ENCODE measurements at regions not wholly inside any gene's neighbourhood (a gene's known extent, or its start where the extent isn't known, plus 50 kb on each side); places are given as distances from the start of the nearest gene placed in this dataset.
"Not testable (repeated sequence)": the region's sequence is repeated elsewhere in the genome, so short reads cannot be mapped to it uniquely, and the experiment has no call there.

DNA sequence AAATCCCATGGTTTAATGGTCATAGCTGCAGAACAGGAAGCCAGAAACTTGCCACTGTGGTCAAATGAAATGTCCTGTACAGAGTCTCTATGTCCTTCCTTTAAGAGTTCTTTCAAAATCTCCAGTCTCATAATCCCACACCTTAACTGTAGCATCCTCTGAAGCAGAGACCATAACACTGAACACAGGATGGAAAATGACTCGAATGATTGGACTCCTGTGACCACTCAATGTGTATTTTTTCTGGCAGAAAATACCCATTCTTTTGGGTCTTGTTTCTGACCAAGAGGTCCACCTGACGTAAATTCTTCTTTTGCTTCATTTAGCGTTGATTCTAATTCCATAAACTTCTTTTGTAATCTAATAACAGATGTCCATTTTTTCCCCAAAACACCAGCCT lies 181.4 kb upstream of the PLGLB2 start:
- TF ChIP-seq, protein P1, sequence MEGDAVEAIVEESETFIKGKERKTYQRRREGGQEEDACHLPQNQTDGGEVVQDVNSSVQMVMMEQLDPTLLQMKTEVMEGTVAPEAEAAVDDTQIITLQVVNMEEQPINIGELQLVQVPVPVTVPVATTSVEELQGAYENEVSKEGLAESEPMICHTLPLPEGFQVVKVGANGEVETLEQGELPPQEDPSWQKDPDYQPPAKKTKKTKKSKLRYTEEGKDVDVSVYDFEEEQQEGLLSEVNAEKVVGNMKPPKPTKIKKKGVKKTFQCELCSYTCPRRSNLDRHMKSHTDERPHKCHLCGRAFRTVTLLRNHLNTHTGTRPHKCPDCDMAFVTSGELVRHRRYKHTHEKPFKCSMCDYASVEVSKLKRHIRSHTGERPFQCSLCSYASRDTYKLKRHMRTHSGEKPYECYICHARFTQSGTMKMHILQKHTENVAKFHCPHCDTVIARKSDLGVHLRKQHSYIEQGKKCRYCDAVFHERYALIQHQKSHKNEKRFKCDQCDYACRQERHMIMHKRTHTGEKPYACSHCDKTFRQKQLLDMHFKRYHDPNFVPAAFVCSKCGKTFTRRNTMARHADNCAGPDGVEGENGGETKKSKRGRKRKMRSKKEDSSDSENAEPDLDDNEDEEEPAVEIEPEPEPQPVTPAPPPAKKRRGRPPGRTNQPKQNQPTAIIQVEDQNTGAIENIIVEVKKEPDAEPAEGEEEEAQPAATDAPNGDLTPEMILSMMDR (IDR thresholded peaks at IDR 0.05): not testable (repeated sequence)
- not testable (repeated sequence) for TF ChIP-seq POLR2A (IDR thresholded peaks at IDR 0.05)

All from lower leg skin (tissue), 3 donors.